NCI-H82 treated with DMSO at 0.1 percent for 48 hours (cell line): ENCODE measurements at regions not wholly inside any gene's neighbourhood (a gene's known extent, or its start where the extent isn't known, plus 50 kb on each side); places are given as distances from the start of the nearest gene placed in this dataset.

Source experiments
- DNase-seq: peaks from one replicate; lab custom pipeline; 2025; ENCODE audit not compliant: unreplicated experiment; lab: John Stamatoyannopoulos, UW

DNA sequence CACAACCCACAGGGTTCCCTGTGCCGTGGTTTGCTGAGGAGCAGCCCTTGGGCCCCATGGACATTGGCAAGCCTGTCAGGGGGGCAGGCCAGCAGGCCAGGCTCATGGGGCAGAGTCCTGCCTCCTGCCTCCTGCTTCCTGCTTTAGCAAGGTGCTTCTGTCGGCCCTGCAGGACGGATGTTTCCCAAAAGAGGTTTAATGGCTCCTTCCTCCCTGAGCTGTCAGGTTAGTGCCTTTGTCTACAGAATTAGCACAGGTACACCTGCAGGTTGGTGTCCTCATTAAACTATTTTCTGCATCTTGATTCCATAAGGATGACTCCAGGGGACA is 152.3 kb downstream of the TTC32 start:
- DNase-seq, result no peak

DNA sequence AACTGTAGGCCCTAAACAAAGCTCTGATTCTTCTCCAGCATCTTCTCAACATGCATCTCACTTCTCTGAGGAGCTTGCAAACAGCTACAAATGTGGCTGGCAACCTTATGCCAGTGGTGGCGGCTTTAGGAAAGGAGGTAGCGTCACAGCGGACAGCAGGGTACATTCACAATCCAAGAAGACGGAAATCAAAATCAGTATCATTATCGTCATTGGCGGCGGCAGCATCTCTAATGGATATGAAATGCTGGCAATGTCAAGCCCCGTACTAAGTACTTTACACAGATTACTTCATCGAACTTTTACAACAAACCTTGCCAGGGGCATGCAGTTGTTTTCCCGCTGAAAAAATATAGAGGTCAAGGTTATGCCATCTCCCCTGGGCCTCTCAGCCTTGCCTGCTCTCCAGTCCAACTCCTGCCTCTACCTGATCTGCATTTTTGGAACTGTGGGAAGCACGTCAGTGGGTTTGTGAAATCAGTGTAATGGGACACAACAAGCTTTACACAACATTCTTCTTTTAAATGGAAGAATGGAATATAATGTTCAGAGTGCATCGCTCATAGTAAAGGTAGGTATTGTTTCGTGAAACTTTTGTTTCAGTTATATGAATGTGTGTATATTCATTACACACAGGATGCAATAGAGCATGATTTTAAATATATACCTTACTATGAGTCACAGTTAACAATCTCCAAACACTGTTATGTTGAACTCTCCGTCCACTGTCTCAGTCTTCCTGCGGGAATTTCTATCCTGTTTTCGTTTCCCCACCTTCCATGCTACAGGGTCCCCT is 152.9 kb downstream of the TTC32 start:
- no peak for DNase-seq

- no peak for DNase-seq
These were observed 153.8 kb downstream of the TTC32 start for GRCh38 chr2:19748073-19748375.

DNA sequence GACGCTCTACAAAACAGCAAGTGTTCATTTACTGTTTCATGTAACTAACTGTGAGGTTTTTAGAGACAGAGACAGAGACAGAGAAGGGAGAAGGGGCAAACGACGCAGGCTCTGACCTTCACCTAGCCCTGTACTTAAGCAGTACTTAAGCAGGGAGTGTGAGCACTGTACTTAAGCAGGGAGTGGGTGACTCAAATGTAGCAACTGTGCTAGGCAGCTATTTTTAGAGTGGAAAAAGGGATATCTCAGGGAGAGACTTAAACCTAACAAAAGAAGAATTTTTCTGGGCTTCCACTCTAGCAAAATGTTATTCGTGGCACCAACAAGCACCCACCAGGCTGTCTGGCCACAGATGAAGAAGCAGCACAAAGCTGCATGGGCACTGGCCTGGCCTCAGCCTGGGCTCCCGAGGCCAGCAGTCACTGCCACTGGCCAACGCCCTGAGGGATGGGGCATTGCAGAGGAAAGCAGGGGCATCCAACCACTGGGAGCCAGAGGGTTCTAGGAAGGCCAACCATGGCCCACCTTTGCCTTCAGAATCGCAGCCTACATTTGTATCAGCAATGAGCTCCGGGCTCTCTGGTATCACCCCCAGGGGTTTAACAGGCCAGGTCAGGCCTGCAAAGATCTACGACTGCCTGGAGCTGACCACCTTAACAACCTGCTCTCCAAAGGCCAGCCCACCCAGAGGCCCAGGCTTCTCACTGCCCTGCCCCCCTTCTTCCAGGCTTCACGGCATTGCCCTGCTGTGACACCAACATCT is 154.3 kb downstream of the TTC32 start:
- no peak for DNase-seq

DNA sequence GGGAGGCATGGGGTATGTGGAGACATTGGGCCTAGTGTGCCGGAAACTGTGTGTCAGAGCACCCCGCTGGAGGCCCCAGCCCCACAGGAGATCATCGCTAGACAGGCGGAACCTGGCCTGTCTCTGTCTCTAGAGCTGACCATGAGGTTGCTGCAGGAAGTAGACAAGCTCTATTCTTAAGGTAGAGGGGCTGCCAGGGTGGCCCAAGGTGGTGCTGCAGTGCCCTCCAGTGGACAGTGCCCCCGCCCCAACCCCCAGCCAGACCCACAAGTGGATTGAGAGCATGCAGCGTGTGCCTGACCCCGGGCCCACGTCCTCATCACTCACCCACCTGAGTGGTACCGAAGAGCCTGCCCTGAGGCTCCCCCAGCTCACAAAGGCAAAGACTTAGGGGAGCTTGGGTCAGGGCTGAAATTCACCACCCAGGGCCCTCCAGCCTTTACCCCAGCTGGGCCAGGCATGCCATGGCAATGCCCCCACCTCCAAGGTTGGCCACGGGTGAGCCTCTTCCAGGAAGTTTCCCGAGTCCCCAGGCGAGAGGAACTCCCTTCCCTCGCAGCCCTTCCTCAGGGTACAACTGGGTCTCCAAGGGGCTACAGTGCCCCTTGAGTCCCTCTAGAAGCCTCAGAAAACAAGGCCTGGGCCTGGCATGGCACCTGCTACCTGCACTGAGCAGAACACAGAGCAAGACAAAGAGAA is 155.0 kb downstream of the TTC32 start:
- no peak for DNase-seq

GRCh38 chr2:19746137-19746600 is 155.6 kb downstream of the TTC32 start:
- no peak for DNase-seq

DNA sequence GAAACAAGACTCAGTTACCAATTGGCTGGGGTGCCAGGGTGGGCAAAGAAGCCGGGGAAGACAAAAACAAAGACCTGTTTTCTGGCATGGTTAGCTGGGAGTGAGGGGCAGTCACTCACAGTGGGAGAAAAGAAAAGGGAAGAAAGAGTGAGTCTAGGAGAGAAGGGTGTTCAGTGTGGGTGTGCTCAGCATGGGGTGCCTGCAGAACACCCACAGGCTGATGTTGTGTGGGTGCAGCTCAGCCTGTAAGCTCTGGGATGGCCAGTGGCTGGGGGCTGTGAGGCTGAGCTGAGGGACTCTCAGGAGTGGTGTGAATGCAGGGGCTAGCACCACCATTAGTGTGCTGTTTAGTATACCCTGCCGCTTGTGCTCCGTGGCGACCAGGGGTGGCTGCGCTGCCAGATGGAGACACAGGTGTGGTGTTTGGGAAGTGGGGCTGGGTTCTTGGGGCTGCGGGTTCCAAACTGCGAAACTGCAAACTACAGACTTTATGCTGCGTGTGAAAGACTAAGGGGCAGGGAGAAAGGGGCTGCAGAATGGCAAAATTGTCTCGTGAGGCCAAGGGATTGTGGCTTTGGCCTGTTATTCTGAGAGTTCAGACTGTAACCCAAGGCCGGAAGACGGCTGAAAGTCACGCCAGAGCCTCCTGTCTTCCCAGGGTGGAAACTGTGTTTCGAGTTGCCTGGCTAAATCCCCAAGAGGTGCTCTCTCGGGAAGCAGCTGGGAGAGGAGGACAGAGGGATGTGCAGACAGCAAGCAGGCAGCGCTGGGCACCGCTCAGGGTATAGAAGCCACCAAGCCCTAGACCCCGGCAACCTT is 156.3 kb downstream of the TTC32 start:
- no peak for DNase-seq

DNA sequence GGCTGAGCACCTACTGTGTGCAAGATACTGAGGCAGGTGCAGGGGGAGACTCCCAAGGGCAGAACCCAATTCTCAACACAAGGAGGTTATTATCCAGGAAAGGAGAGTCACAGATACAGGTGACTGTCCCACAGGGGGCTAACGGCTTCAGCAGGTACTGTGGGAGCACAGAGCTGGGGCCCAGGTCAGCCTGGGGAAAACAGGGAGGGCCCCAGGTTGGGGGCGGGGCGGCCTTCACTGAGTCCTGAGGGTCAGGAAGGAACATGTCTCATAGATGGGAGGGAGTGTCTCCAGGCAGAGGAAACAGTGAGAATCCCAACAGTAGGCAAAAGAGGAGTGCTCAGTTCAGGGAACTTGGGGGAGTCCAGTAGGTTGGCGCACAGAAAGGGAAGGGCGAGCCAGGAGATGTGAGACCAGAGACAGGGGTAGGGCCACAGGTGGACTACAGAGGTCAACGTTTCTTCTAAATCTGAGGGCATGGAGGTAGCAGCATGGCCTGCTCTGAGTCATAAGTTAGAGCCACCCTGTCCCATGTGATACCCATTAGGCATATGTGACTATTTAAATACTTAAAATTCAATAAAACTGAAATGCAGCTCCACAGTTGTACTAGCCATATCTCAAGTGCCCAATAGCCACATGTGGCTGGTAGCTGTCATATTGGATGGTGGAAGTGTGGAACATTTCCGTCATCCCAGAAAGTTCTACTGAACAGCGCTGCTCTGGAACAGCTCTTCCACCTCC is 157.2 kb downstream of the TTC32 start:
- no peak for DNase-seq

DNA sequence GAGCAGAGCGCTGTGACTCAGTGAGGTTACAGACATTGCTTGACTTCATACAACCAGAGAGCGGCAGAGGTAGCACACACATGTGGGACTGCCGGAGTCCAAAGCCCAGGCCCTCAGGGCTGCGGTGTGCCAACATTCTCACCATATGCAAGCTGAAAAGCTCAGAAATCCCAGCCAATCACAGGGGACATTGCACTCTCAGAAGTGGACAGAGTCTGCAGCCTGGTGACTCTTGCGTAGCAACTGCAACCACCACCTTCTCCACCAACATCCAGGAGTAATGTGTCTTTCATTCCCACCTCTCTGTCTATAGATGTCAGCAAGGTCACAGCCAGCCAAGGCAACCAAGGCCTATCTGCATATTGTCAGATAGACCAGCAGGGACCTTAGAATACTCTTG is 158.1 kb downstream of the TTC32 start:
- DNase-seq, result no peak

DNA sequence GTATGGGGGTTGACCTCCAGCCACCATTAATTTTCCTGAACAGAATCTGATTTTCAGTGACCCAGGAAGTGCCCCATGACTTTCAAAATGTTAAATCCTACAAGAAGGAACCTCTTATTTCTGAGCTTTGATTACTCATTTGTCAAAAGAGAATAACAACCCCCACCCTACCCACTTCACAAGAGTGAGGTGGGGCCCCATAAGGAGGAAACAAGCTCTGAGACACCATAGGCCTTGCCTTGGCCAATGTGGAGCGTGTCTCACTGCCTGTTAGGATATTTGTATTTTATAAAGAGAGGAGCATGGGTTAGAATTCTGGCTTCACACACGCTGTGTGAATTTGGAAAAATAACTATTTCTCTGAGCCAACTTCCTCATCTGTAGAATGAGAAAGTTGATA is 158.9 kb downstream of the TTC32 start:
- no peak for DNase-seq

DNA sequence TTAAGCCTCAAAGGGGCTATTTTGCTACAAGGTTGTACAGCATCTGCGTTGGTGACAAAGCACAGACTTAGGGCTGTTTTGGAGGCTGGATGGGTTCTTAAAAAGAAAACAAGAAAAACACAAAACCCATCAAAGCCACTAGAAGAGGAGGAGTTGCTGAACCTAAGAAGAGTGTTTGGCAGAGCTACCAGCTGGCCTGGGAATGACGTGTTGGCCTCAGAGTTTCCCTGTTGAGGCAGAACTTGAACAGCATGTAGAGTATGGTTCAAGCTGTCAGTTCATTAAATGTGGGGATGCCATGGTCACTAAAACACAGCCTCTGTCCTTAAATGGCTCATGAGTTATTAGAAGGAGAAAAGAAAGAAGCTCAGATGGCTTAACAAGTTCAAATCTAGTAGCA is 162.5 kb downstream of the TTC32 start:
- no peak for DNase-seq

DNA sequence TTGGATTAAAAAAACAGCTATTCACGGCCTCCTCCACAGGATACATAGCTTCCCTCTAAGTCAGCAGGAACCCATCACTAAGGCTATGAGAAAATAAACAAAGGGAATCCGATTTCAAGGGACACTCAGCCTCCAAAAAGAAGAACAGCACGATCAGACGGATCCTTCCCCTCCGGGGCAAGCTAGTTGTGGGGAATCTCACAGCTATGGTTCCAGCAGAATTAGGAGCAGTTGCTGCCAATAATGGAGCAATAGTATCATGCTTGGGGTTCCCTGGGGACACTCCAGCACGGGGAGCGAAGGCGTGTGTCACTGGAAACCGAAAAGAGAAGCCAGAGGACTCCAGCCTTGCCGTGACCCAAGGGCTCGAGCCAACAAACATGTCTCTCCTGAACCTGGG is 163.1 kb downstream of the TTC32 start:
- no peak for DNase-seq

- DNase-seq, result no peak
These were observed 165.5 kb downstream of the TTC32 start for GRCh38 chr2:19736191-19736831.

DNA sequence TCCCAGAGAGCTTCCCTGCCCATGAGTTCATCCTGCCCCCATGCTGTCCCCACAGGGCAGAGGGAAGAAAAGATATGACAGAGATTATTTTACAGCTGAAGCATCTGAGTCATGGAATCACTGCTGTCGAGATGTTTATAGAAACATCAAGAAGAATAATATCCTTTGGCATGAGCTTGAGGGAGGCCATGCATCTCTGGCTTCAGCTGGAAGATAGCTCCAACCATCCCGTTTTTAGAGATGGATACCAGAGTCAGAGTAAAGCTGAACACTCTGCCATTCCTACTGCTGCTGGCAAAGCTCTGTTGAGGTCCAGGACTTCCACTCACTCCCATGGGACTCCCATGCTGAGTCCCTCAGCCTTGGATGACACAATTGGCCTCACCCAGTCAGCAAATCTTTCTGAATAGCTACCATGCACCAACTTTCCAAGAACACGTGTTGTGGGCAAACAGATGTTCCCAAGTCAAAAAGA is 167.8 kb downstream of the TTC32 start:
- no peak for DNase-seq

GRCh38 chr2:19733390-19733789 is 168.4 kb downstream of the TTC32 start:
- DNase-seq, result no peak

DNA sequence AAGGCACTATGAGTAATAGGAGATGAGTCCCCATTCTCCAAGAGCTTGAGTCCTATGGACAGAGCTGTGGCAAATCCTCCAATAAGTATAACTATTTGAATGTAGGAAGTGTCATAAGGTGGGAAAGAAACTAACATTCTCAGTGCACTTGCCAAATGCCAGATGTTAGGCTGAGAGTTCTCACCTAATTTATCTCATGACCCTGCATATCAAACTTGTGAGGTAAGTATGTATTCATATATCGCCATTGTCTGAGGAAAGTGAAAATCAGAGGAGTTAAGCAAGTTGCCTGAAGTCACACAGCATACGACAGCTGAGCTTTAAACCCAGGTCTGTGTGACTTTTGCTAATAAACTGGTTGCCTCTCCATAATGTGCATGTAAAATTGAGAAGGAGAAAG is 169.5 kb downstream of the TTC32 start:
- DNase-seq, result no peak

GRCh38 chr2:19731515-19731914 is 170.3 kb downstream of the TTC32 start:
- DNase-seq, result no peak

DNA sequence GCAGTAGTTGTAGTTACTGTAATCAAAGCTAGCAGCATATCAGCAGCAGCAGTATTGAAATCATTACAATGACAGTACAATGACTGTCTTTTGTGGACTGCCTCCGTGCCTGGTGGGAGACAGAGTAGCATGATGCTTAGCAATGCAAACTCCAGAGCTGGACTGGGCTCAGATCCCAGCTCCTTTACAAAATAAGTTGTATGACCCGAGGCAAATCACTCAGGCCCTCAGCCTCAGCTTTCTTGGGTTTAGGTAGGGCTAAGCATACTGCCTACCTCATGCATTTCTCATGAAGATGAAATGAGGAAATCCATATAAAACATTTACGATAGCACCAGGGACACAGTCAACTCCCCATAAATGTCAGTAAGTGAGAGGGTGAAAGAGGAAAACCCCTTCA is 170.7 kb downstream of the TTC32 start:
- no peak for DNase-seq

GRCh38 chr2:19728125-19728524 is 173.7 kb downstream of the TTC32 start:
- no peak for DNase-seq

DNA sequence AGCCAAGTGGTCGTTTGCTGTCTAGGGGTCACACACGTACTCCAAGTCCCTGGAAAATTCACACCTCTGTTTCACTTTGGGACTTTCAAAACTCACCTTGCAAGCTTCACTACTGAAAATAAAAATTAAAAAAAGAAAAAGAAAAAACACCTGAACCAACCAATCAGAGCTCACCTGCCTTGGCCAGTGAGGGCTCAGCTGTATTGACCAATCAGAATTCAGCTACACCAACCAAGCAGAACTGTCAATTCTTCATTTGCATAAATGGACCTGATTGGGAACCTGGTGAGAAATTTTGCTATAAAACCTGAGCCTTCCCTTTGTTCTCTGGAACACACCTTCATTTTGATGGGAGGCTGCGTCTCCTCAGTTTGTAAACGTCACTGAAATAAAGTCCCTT is 176.4 kb downstream of the TTC32 start:
- DNase-seq, result no peak
